ENCODE measurements at regions not wholly inside any gene's neighbourhood (a gene's known extent, or its start where the extent isn't known, plus 50 kb on each side); places are given as distances from the start of the nearest gene placed in this dataset.
A peak's percentile ranks its signal among the peaks of the same experiment; 100 is the strongest.

GRCh38 chr11:37858398-37858797 is 1260.4 kb upstream of the RAG2 start:
- H3K4me1 ChIP-seq (ENCODE audit: control insufficient read depth, insufficient read depth, low read length), result no peaks in the 10 kb centered on the region
- WGBS, 2 experiments (ENCODE audit: insufficient coverage in 1 of 2, insufficient read length in 1 of 2), result no CpG with 5 or more reads among the region's 1 CpG

GRCh38 chr11:37857726-37858125 is 1259.7 kb upstream of the RAG2 start:
- Histone ChIP-seq H3K36me3 (ENCODE audit: control insufficient read depth, insufficient read depth, low read length) (no peaks in the 10 kb centered on the region), H3K4me1 (ENCODE audit: control insufficient read depth, insufficient read depth, low read length) (no peaks in the 10 kb centered on the region), H3K27ac (ENCODE audit: low read depth, low read length) (peak overlapping the region; percentile 28), H3K27me3 (ENCODE audit: control insufficient read depth, insufficient read depth, low read length, poor library complexity, severe bottlenecking) (no peaks in the 10 kb centered on the region), H3K9me3 (ENCODE audit: control insufficient read depth, low read length) (peaks cover 36% of the 10 kb centered on the region), H3K4me3 (ENCODE audit: low read length) (peak overlapping the region; percentile 57), H3K9ac (ENCODE audit: extremely low read depth, low read length, poor library complexity, severe bottlenecking) (no peak overlapping the region)
- Mint-ChIP-seq H3K36me3 (ENCODE audit: low read depth) (peaks cover 17% of the 10 kb centered on the region), H3K27me3 (ENCODE audit: insufficient read depth) (no peaks in the 10 kb centered on the region), H3K27ac (no peak overlapping the region), H3K9me3 (peaks cover 24% of the 10 kb centered on the region), H3K4me3 (no peak overlapping the region), H3K4me1 (peaks cover 16% of the 10 kb centered on the region)
- DNase-seq, result peak; percentile 47
- 79 to 92% methylated on average over 2 to 4 of the region's 4 CpGs for WGBS, 2 experiments (ENCODE audit: insufficient coverage in 1 of 2, insufficient read length in 1 of 2)
- TF ChIP-seq CTCF (conservative IDR thresholded peaks at IDR 0.05), result no peak

More at GRCh38 chr11:37858398-37858797, 1260.4 kb upstream of the RAG2 start:
- no peak for DNase-seq
- H3K27me3 ChIP-seq (ENCODE audit: control insufficient read depth, insufficient read depth, low read length, poor library complexity, severe bottlenecking), result no peaks in the 10 kb centered on the region
- Mint-ChIP-seq H3K9me3 (peaks cover 24% of the 10 kb centered on the region), H3K4me1 (peaks cover 16% of the 10 kb centered on the region), H3K4me3 (no peak overlapping the region), H3K27me3 (ENCODE audit: insufficient read depth) (no peaks in the 10 kb centered on the region), H3K27ac (no peak overlapping the region), H3K36me3 (ENCODE audit: low read depth) (peaks cover 17% of the 10 kb centered on the region)
- H3K36me3 ChIP-seq (ENCODE audit: control insufficient read depth, insufficient read depth, low read length), result no peaks in the 10 kb centered on the region
- peaks cover 36% of the 10 kb centered on the region for H3K9me3 ChIP-seq (ENCODE audit: control insufficient read depth, low read length)
- TF ChIP-seq CTCF (conservative IDR thresholded peaks at IDR 0.05), result peak; percentile 62
- H3K27ac ChIP-seq (ENCODE audit: low read depth, low read length), result no peak overlapping the region
- no peak overlapping the region for H3K9ac ChIP-seq (ENCODE audit: extremely low read depth, low read length, poor library complexity, severe bottlenecking)
- no peak overlapping the region for H3K4me3 ChIP-seq (ENCODE audit: low read length)

GRCh38 chr11:37849706-37850105 is 1251.7 kb upstream of the RAG2 start:
- no peak overlapping the region for H3K27ac ChIP-seq (ENCODE audit: low read depth, low read length)
- no peak overlapping the region for H3K9ac ChIP-seq (ENCODE audit: extremely low read depth, low read length, poor library complexity, severe bottlenecking)
- WGBS, 2 experiments (ENCODE audit: insufficient coverage in 1 of 2, insufficient read length in 1 of 2), result 88% methylated on average over 1 of the region's 1 CpG; no CpG with 5 or more reads in 1 of the 2 experiments
- Mint-ChIP-seq H3K4me1 (no peaks in the 10 kb centered on the region), H3K27ac (no peak overlapping the region), H3K27me3 (ENCODE audit: insufficient read depth) (no peaks in the 10 kb centered on the region), H3K4me3 (no peak overlapping the region), H3K36me3 (ENCODE audit: low read depth) (no peaks in the 10 kb centered on the region), H3K9me3 (peaks cover 20% of the 10 kb centered on the region)
- no peak for TF ChIP-seq CTCF (conservative IDR thresholded peaks at IDR 0.05)
- no peaks in the 10 kb centered on the region for H3K36me3 ChIP-seq (ENCODE audit: control insufficient read depth, insufficient read depth, low read length)
- no peak for DNase-seq
- H3K27me3 ChIP-seq (ENCODE audit: control insufficient read depth, insufficient read depth, low read length, poor library complexity, severe bottlenecking), result no peaks in the 10 kb centered on the region
- H3K4me1 ChIP-seq (ENCODE audit: control insufficient read depth, insufficient read depth, low read length), result no peaks in the 10 kb centered on the region
- H3K4me3 ChIP-seq (ENCODE audit: low read length), result no peak overlapping the region
- peaks cover 17% of the 10 kb centered on the region for H3K9me3 ChIP-seq (ENCODE audit: control insufficient read depth, low read length)
